Loucy (cell line): ENCODE measurements at regions not wholly inside any gene's neighbourhood (a gene's known extent, or its start where the extent isn't known, plus 50 kb on each side); places are given as distances from the start of the nearest gene placed in this dataset.

Source experiments
- H2AFZ ChIP-seq: fragments of 200-600 bp; sonication (generic); 2 replicates; pipeline ENCODE4 v1.6.0; 2016; ENCODE audit warnings: antibody characterized with exemption, mild to moderate bottlenecking, low read length, moderate library complexity
- H3F3A ChIP-seq: fragments of 200-600 bp; 2 replicates; pipeline ENCODE4 v1.6.0; 2016; ENCODE audit warnings: antibody characterized with exemption, low read depth, mild to moderate bottlenecking
- H3K27me3 ChIP-seq: fragments of 200-600 bp; sonication (generic); 2 replicates; pipeline ENCODE4 v1.6.1; 2014; ENCODE audit warnings: low read length, mild to moderate bottlenecking; ENCODE audit not compliant: insufficient read depth, poor library complexity, severe bottlenecking
- H3K36me3 ChIP-seq: fragments of 200-600 bp; sonication (generic); 2 replicates; pipeline ENCODE4 v1.6.1; 2016; ENCODE audit warnings: low read length; ENCODE audit not compliant: insufficient read depth
- H3K4me1 ChIP-seq: fragments of 200-600 bp; sonication (generic); 2 replicates; pipeline ENCODE4 v1.5.1; 2014; ENCODE audit warnings: low read length, mild to moderate bottlenecking; ENCODE audit not compliant: insufficient read depth, poor library complexity, severe bottlenecking
- H3K4me2 ChIP-seq: fragments of 200-600 bp; sonication (generic); 2 replicates; pipeline ENCODE4 v1.6.0; 2014; ENCODE audit warnings: antibody characterized with exemption, low read length, low read depth, mild to moderate bottlenecking; ENCODE audit not compliant: poor library complexity, severe bottlenecking
- H3K4me3 ChIP-seq: fragments of 200-600 bp; sonication (generic); 2 replicates; pipeline ENCODE4 v1.5.1; 2014; ENCODE audit warnings: low read length, mild to moderate bottlenecking, mixed read lengths; ENCODE audit not compliant: poor library complexity, severe bottlenecking
- H3K79me2 ChIP-seq: fragments of 200-600 bp; sonication (generic); 2 replicates; pipeline ENCODE4 v1.6.1; 2014; ENCODE audit warnings: low read length; ENCODE audit not compliant: insufficient read depth
- H3K9ac ChIP-seq: fragments of 200-600 bp; sonication (generic); 2 replicates; pipeline ENCODE4 v1.6.0; 2014; ENCODE audit warnings: mild to moderate bottlenecking, low read depth, low read length, moderate library complexity; ENCODE audit not compliant: poor library complexity, severe bottlenecking
- H3K9me2 ChIP-seq: fragments of 200-600 bp; sonication (generic); replicated peaks from 2 replicates; pipeline ENCODE4 v1.6.1; 2016; ENCODE audit warnings: low read depth, low read length, mixed read lengths
- H3K9me3 ChIP-seq: fragments of 200-600 bp; sonication (generic); 2 replicates; pipeline ENCODE4 v1.6.1; 2014; ENCODE audit warnings: mild to moderate bottlenecking, antibody characterized with exemption, low read length, low read depth; ENCODE audit not compliant: insufficient read depth
- H4K20me1 ChIP-seq: fragments of 200-600 bp; sonication (generic); 2 replicates; pipeline ENCODE4 v1.6.0; 2014; ENCODE audit warnings: antibody characterized with exemption, low read length, mild to moderate bottlenecking; ENCODE audit not compliant: insufficient read depth, poor library complexity, severe bottlenecking
- CTCF ChIP-seq: fragments of 200-600 bp; sonication (generic); conservative IDR thresholded peaks from 2 replicates; pipeline ENCODE4 v1.5.1; 2014; ENCODE audit warnings: mild to moderate bottlenecking, antibody characterized with exemption, low read length
- EZH2phosphoT487 ChIP-seq: fragments of 200-600 bp; IDR thresholded peaks from 2 replicates; pipeline ENCODE4 v1.6.1; 2018; ENCODE audit warnings: antibody characterized with exemption, mild to moderate bottlenecking, moderate library complexity, borderline replicate concordance

- Histone ChIP-seq H3K36me3 (no peaks in the 10 kb centered on the region), H3K9me3 (no peaks in the 10 kb centered on the region), H3K79me2 (no peaks in the 10 kb centered on the region), H4K20me1 (no peaks in the 10 kb centered on the region), H3K9me2 (no peaks in the 10 kb centered on the region), H2AFZ (no peak overlapping the region), H3K4me2 (no peak overlapping the region), H3K4me3 (no peak overlapping the region), H3K27me3 (no peaks in the 10 kb centered on the region), H3K4me1 (peaks cover 4% of the 10 kb centered on the region), H3F3A (no peaks in the 10 kb centered on the region), H3K9ac (no peak overlapping the region)
- TF ChIP-seq EZH2phosphoT487 (no peak), CTCF (no peak)
Observed at GRCh38 chr5:36402512-36402906, 100.8 kb upstream of the RANBP3L start.

GRCh38 chr5:36403632-36404311 is 102.1 kb upstream of the RANBP3L start:
- H2AFZ ChIP-seq = no peak overlapping the region
- H3K4me2 ChIP-seq = no peak overlapping the region
- no peaks in the 10 kb centered on the region for H3K79me2 ChIP-seq
- no peaks in the 10 kb centered on the region for H3K9me2 ChIP-seq
- no peaks in the 10 kb centered on the region for H3K9me3 ChIP-seq
- no peaks in the 10 kb centered on the region for H3K27me3 ChIP-seq
- no peaks in the 10 kb centered on the region for H3F3A ChIP-seq
- no peak overlapping the region for H3K9ac ChIP-seq
- H3K36me3 ChIP-seq = no peaks in the 10 kb centered on the region
- peaks cover 4% of the 10 kb centered on the region for H3K4me1 ChIP-seq
- TF ChIP-seq CTCF (no peak), EZH2phosphoT487 (no peak)
- H3K4me3 ChIP-seq = no peak overlapping the region
- H4K20me1 ChIP-seq = no peaks in the 10 kb centered on the region

GRCh38 chr5:36406023-36406422 is 104.3 kb upstream of the RANBP3L start:
- Histone ChIP-seq H3K9me3 (no peaks in the 10 kb centered on the region), H3F3A (no peaks in the 10 kb centered on the region), H3K9ac (no peak overlapping the region), H3K4me3 (no peak overlapping the region), H3K27me3 (no peaks in the 10 kb centered on the region), H3K4me1 (peaks cover 4% of the 10 kb centered on the region), H3K4me2 (no peak overlapping the region), H2AFZ (no peak overlapping the region), H3K36me3 (no peaks in the 10 kb centered on the region), H4K20me1 (no peaks in the 10 kb centered on the region), H3K9me2 (no peaks in the 10 kb centered on the region), H3K79me2 (no peaks in the 10 kb centered on the region)
- TF ChIP-seq EZH2phosphoT487 = no peak
- no peak for TF ChIP-seq CTCF
